SK-N-SH (cell line): ENCODE measurements at regions not wholly inside any gene's neighbourhood (a gene's known extent, or its start where the extent isn't known, plus 50 kb on each side); places are given as distances from the start of the nearest gene placed in this dataset.

ENCODE experiments used
- CTCF ChIA-PET: fragments of 300-600, 350-600 bp; formaldehyde crosslinking; extraction: SDS; loops from one replicate; lab custom pipeline; 2021; lab: Yijun Ruan, JAX
- POLR2A ChIA-PET: fragments of 350-600 bp; sonication (Branson Sonifier 250); formaldehyde crosslinking; extraction: SDS; loops from one replicate; lab custom pipeline; 2020; ENCODE audit warnings: antibody characterized with exemption, inconsistent platforms; lab: Yijun Ruan, JAX
- DNase-seq: peaks from one replicate; pipeline ENCODE4 v3.0.0; 2012
- H2AFZ ChIP-seq: fragments of 200-600 bp; sonication (generic); 2 replicates; pipeline ENCODE4 v1.8.1; 2016; ENCODE audit warnings: antibody characterized with exemption, mild to moderate bottlenecking, low read depth
- H3F3A ChIP-seq: fragments of 200-600 bp; sonication (generic); replicated peaks from 2 replicates; pipeline ENCODE3; 2016; ENCODE audit warnings: antibody characterized with exemption, mild to moderate bottlenecking; ENCODE audit not compliant: insufficient read depth
- H3K27ac ChIP-seq, 2 experiments: fragments of 200-500 bp in 1 of 2; fragments of 200-600 bp in 1 of 2; sonication (Bioruptor generic) in 1 of 2; sonication (generic), shearing (Covaris generic) in 1 of 2; 2 replicates each; pipeline versions ENCODE4 v1.5.1 to v1.6.1; 2014 to 2016; ENCODE audit warnings: low read depth in 2 of 2, inconsistent platforms in 1 of 2, low read length in 1 of 2, mild to moderate bottlenecking in 1 of 2, mixed read lengths in 1 of 2
- H3K27me3 ChIP-seq: fragments of 200-600 bp; sonication (generic), shearing (Covaris generic); 2 replicates; pipeline ENCODE4 v1.6.1; 2016; ENCODE audit warnings: mixed run types; ENCODE audit not compliant: insufficient read depth
- H3K36me3 ChIP-seq, 2 experiments: fragments of 200-500 bp in 1 of 2; fragments of 200-600 bp in 1 of 2; sonication (Bioruptor generic) in 1 of 2; sonication (generic) in 1 of 2; replicated peaks in 1 of 2; 2 replicates each; pipeline versions ENCODE3 to v1.5.1; 2014 to 2016; ENCODE audit warnings: low read length in 1 of 2, mild to moderate bottlenecking in 1 of 2; ENCODE audit not compliant: insufficient read depth in 2 of 2, control insufficient read depth in 1 of 2
- H3K4me1 ChIP-seq, 2 experiments: fragments of 200-500 bp in 1 of 2; fragments of 200-600 bp in 1 of 2; sonication (Bioruptor generic) in 1 of 2; sonication (generic), shearing (Covaris generic) in 1 of 2; 2 replicates each; pipeline versions ENCODE4 v1.5.1 to v1.6.1; 2014 to 2016; ENCODE audit warnings: low read depth in 1 of 2, low read length in 1 of 2, mixed run types in 1 of 2; ENCODE audit not compliant: insufficient read depth in 2 of 2, control insufficient read depth in 1 of 2
- H3K4me2 ChIP-seq: fragments of 200-600 bp; sonication (generic), shearing (Covaris generic); 2 replicates; pipeline ENCODE4 v1.6.1; 2017; ENCODE audit warnings: mixed run types
- H3K4me3 ChIP-seq, 2 experiments: fragments of 200-500 bp in 1 of 2; fragments of 200-600 bp in 1 of 2; sonication (Bioruptor generic) in 1 of 2; sonication (generic), shearing (Covaris generic) in 1 of 2; 2 replicates each; pipeline versions ENCODE4 v1.5.1 to v1.8.1; 2014 to 2016; ENCODE audit warnings: low read depth in 2 of 2, inconsistent platforms in 1 of 2, low read length in 1 of 2, mild to moderate bottlenecking in 1 of 2, mixed read lengths in 1 of 2, moderate library complexity in 1 of 2
- H3K79me2 ChIP-seq: fragments of 200-600 bp; sonication (generic); 2 replicates; pipeline ENCODE4 v1.8.1; 2017; ENCODE audit warnings: mild to moderate bottlenecking; ENCODE audit not compliant: insufficient read depth
- H3K9ac ChIP-seq: fragments of 200-600 bp; sonication (generic); 2 replicates; pipeline ENCODE4 v1.6.1; 2017; ENCODE audit warnings: mixed run types
- H3K9me2 ChIP-seq: fragments of 200-600 bp; sonication (generic); 2 replicates; pipeline ENCODE4 v1.6.1; 2017; ENCODE audit warnings: mixed run types
- H3K9me3 ChIP-seq: fragments of 200-600 bp; sonication (generic); 2 replicates; pipeline ENCODE4 v1.6.1; 2017; ENCODE audit warnings: mixed run types, mild to moderate bottlenecking, moderate library complexity
- H4K20me1 ChIP-seq: fragments of 200-600 bp; sonication (generic); 2 replicates; pipeline ENCODE4 v1.6.1; 2017; ENCODE audit warnings: mild to moderate bottlenecking, mixed run types; ENCODE audit not compliant: insufficient read depth
- EZH2phosphoT487 ChIP-seq: fragments of 200-600 bp; sonication (generic); IDR thresholded peaks from 2 replicates; pipeline ENCODE4 v1.6.1; 2017; ENCODE audit warnings: low read depth, mixed run types, mild to moderate bottlenecking, antibody characterized with exemption, moderate library complexity, borderline replicate concordance
- FOSL2 ChIP-seq: IDR thresholded peaks from 2 replicates; pipeline ENCODE4 v1.4.0; 2012; ENCODE audit warnings: low read depth, mild to moderate bottlenecking, moderate library complexity, borderline replicate concordance
- JUND ChIP-seq: IDR thresholded peaks from 2 replicates; pipeline ENCODE4 v1.4.0; 2012
- MAX ChIP-seq: IDR thresholded peaks from 2 replicates; pipeline ENCODE4 v1.4.0; 2012; ENCODE audit warnings: low read depth
- MEF2A ChIP-seq: IDR thresholded peaks from 2 replicates; pipeline ENCODE4 v1.4.0; 2012; ENCODE audit warnings: low read depth, borderline replicate concordance
- MXI1 ChIP-seq: IDR thresholded peaks from 2 replicates; pipeline ENCODE4 v1.6.1; 2012; ENCODE audit warnings: mild to moderate bottlenecking, low read depth, low read length, improper control_type of control experiment
- RCOR1 ChIP-seq: fragments of 150-350 bp; IDR thresholded peaks from 2 replicates; pipeline ENCODE4 v1.6.1; 2017; ENCODE audit warnings: antibody characterized with exemption, low read length
- REST ChIP-seq: IDR thresholded peaks from 2 replicates; pipeline ENCODE4 v1.6.1; 2012; ENCODE audit warnings: mild to moderate bottlenecking, low read depth, low read length, moderate library complexity
- RFX5 ChIP-seq: IDR thresholded peaks from 2 replicates; pipeline ENCODE4 v1.6.1; 2012; ENCODE audit warnings: mild to moderate bottlenecking, improper control_type of control experiment, low read length
- RXRA ChIP-seq: IDR thresholded peaks from 2 replicates; pipeline ENCODE4 v1.4.0; 2012; ENCODE audit warnings: low read depth, mild to moderate bottlenecking, borderline replicate concordance
- SMC3 ChIP-seq: IDR thresholded peaks from 2 replicates; pipeline ENCODE4 v1.6.1; 2012; ENCODE audit warnings: low read depth, low read length, improper control_type of control experiment
- TAF1 ChIP-seq: IDR thresholded peaks from 2 replicates; pipeline ENCODE4 v1.6.1; 2012; ENCODE audit warnings: low read depth, mild to moderate bottlenecking, low read length, moderate library complexity, borderline replicate concordance
- TEAD4 ChIP-seq: IDR thresholded peaks from 2 replicates; pipeline ENCODE4 v1.4.0; 2012; ENCODE audit warnings: mild to moderate bottlenecking, borderline replicate concordance; ENCODE audit not compliant: insufficient read depth
- WGBS: methylation state at CpG from one replicate; pipeline ENCODE4 v1.1.6; 2017; ENCODE audit warnings: low lambda C conversion rate; 5-methylcytosine and 5-hydroxymethylcytosine counted together
- TF ChIP-seq, protein P1 (sequence below): fragments of 200-600 bp; sonication (generic); IDR thresholded peaks from 2 replicates; pipeline ENCODE4 v1.6.1; 2017; ENCODE audit warnings: antibody characterized with exemption, mild to moderate bottlenecking, moderate library complexity
- TF ChIP-seq, protein P2 (sequence below): IDR thresholded peaks from 2 replicates; pipeline ENCODE4 v1.4.0; 2012; ENCODE audit warnings: low read depth, borderline replicate concordance

DNA sequence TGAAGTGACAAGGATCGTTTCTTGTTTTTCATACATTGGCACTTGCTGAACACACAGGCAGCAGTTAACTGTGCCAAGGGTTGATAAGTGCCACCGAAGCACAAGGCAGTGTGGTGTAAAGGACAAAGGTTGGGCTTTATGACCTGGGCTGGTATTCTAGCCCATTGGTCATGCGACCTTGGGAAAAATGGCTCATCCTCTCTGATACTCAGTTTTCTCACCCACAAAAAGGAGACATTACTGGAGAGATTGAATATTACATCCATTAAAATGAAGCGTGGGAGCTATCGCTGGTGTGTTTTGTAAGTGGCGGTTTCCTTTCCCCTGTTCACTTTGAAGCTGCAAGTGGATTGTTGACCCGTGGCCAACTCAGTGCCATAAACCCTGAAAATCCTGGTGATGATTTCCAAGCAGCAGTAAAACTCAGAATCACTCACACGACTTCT, 216.9 kb downstream of the HAPSTR1 start:
- Histone ChIP-seq H3K4me1 (peaks cover 0 to 5% of the 10 kb centered on the region in 2 experiments; a peak in 1 of 4 replicates), H3K27ac (no peak overlapping the region), H3F3A (no peaks in the 10 kb centered on the region), H3K36me3 (no peaks in the 10 kb centered on the region), H3K79me2 (no peaks in the 10 kb centered on the region), H3K9me2 (no peaks in the 10 kb centered on the region), H3K4me2 (no peak overlapping the region), H3K4me3 (no peak overlapping the region), H3K9me3 (no peaks in the 10 kb centered on the region), H3K9ac (no peak overlapping the region), H3K27me3 (no peaks in the 10 kb centered on the region), H4K20me1 (no peaks in the 10 kb centered on the region), H2AFZ (no peak overlapping the region)
- CTCF ChIA-PET, result no interaction called here
- DNase-seq, result no peak
- POLR2A ChIA-PET, result no interaction called here
- TF ChIP-seq JUND (no peak), MEF2A (no peak), SMC3 (no peak), MXI1 (no peak), RCOR1 (no peak), REST (no peak), RFX5 (no peak), FOSL2 (no peak), TEAD4 (no peak), TAF1 (no peak), RXRA (no peak), EZH2phosphoT487 (no peak), MAX (no peak)
- TF ChIP-seq, protein P1, sequence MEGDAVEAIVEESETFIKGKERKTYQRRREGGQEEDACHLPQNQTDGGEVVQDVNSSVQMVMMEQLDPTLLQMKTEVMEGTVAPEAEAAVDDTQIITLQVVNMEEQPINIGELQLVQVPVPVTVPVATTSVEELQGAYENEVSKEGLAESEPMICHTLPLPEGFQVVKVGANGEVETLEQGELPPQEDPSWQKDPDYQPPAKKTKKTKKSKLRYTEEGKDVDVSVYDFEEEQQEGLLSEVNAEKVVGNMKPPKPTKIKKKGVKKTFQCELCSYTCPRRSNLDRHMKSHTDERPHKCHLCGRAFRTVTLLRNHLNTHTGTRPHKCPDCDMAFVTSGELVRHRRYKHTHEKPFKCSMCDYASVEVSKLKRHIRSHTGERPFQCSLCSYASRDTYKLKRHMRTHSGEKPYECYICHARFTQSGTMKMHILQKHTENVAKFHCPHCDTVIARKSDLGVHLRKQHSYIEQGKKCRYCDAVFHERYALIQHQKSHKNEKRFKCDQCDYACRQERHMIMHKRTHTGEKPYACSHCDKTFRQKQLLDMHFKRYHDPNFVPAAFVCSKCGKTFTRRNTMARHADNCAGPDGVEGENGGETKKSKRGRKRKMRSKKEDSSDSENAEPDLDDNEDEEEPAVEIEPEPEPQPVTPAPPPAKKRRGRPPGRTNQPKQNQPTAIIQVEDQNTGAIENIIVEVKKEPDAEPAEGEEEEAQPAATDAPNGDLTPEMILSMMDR, result no peak
- TF ChIP-seq, protein P2, sequence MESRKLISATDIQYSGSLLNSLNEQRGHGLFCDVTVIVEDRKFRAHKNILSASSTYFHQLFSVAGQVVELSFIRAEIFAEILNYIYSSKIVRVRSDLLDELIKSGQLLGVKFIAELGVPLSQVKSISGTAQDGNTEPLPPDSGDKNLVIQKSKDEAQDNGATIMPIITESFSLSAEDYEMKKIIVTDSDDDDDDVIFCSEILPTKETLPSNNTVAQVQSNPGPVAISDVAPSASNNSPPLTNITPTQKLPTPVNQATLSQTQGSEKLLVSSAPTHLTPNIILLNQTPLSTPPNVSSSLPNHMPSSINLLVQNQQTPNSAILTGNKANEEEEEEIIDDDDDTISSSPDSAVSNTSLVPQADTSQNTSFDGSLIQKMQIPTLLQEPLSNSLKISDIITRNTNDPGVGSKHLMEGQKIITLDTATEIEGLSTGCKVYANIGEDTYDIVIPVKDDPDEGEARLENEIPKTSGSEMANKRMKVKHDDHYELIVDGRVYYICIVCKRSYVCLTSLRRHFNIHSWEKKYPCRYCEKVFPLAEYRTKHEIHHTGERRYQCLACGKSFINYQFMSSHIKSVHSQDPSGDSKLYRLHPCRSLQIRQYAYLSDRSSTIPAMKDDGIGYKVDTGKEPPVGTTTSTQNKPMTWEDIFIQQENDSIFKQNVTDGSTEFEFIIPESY, result no peak
- 33% methylated on average over 8 of the region's 8 CpGs for WGBS
